WTC11 (cell line): ENCODE measurements at regions not wholly inside any gene's neighbourhood (a gene's known extent, or its start where the extent isn't known, plus 50 kb on each side); places are given as distances from the start of the nearest gene placed in this dataset.

Experiments
- ATAC-seq: fragments of 200-7000 bp; cut with Tn5 transposase; 2 replicates; pipeline ENCODE4 v1.10.0; 2021; ENCODE audit warnings: mild to moderate bottlenecking, moderate library complexity
- CTCF ChIA-PET: fragments of 300-600 bp; sonication (Branson Sonifier 250); formaldehyde crosslinking; loops from one replicate; lab custom pipeline; 2021; ENCODE audit warnings: antibody characterized with exemption; lab: Charles Lee
- POLR2A ChIA-PET: fragments of 350-600 bp; sonication (Branson Sonifier 250); formaldehyde crosslinking; loops from one replicate; lab custom pipeline; 2021; ENCODE audit warnings: antibody characterized with exemption; lab: Charles Lee
- DNase-seq: peaks from one replicate; pipeline ENCODE4 v3.0.0; 2021; ENCODE audit warnings: low spot score
- H3K27ac Mint-ChIP-seq: 2 replicates; pipeline ENCODE4 v1.8.0; 2021; ENCODE audit warnings: mixed read lengths
- H3K27me3 Mint-ChIP-seq: 2 replicates; pipeline ENCODE4 v1.8.0; 2021; ENCODE audit warnings: low read depth, mild to moderate bottlenecking, moderate library complexity, mixed read lengths
- H3K36me3 Mint-ChIP-seq: 2 replicates; pipeline ENCODE4 v1.8.0; 2021; ENCODE audit warnings: mixed read lengths
- H3K4me1 Mint-ChIP-seq: 2 replicates; pipeline ENCODE4 v1.8.0; 2022; ENCODE audit warnings: mixed read lengths
- H3K4me3 Mint-ChIP-seq: 2 replicates; pipeline ENCODE4 v1.8.0; 2021; ENCODE audit warnings: mild to moderate bottlenecking, moderate library complexity, mixed read lengths
- H3K9me3 Mint-ChIP-seq: 2 replicates; pipeline ENCODE4 v1.8.0; 2021; ENCODE audit warnings: mixed read lengths
- ATF6 ChIP-seq: sonication (generic); formaldehyde crosslinking; IDR thresholded peaks from 2 replicates; pipeline ENCODE4 v1.8.1; 2023; ENCODE audit warnings: mild to moderate bottlenecking, missing genetic modification reagents
- CBFB ChIP-seq: sonication (generic); formaldehyde crosslinking; IDR thresholded peaks from 2 replicates; pipeline ENCODE4 v1.8.1; 2022; ENCODE audit warnings: mild to moderate bottlenecking, low read depth, missing genetic modification reagents
- FOXK1 ChIP-seq: sonication (generic); formaldehyde crosslinking; IDR thresholded peaks from 2 replicates; pipeline ENCODE4 v1.8.0; 2022; ENCODE audit warnings: mild to moderate bottlenecking, moderate library complexity, missing genetic modification reagents
- FOXP1 ChIP-seq: sonication (generic); formaldehyde crosslinking; IDR thresholded peaks from 2 replicates; pipeline ENCODE4 v1.8.0; 2022; ENCODE audit warnings: missing genetic modification reagents, mild to moderate bottlenecking, moderate library complexity, borderline replicate concordance
- GRHL2 ChIP-seq: fragments of 250-450 bp; sonication (Bioruptor Pico); IDR thresholded peaks from 2 replicates; pipeline ENCODE4 v1.8.0; 2022; ENCODE audit warnings: mild to moderate bottlenecking, moderate library complexity; ENCODE audit not compliant: insufficient replicate concordance, severe bottlenecking
- HMGXB4 ChIP-seq: sonication (generic); formaldehyde crosslinking; IDR thresholded peaks from 2 replicates; pipeline ENCODE4 v1.8.1; 2023; ENCODE audit warnings: mild to moderate bottlenecking, moderate library complexity, missing genetic modification reagents
- MXD4 ChIP-seq: fragments of 250-450 bp; sonication (Bioruptor Pico); IDR thresholded peaks from 2 replicates; pipeline ENCODE4 v1.8.0; 2021; ENCODE audit warnings: mild to moderate bottlenecking, moderate library complexity, borderline replicate concordance
- NFYB ChIP-seq: sonication (generic); formaldehyde crosslinking; conservative IDR thresholded peaks from 2 replicates; pipeline ENCODE4 v1.8.0; 2022; ENCODE audit warnings: low read depth, missing genetic modification reagents
- NR3C1 ChIP-seq: sonication (generic); formaldehyde crosslinking; conservative IDR thresholded peaks from 2 replicates; pipeline ENCODE4 v1.8.1; 2023; ENCODE audit warnings: low read depth, mild to moderate bottlenecking, missing genetic modification reagents
- PRDM15 ChIP-seq: sonication (generic); formaldehyde crosslinking; IDR thresholded peaks from 2 replicates; pipeline ENCODE4 v1.8.0; 2022; ENCODE audit warnings: missing genetic modification reagents
- ZNF281 ChIP-seq: sonication (generic); formaldehyde crosslinking; IDR thresholded peaks from 2 replicates; pipeline ENCODE4 v1.8.0; 2023; ENCODE audit warnings: mild to moderate bottlenecking, missing genetic modification reagents
- ZNF671 ChIP-seq: fragments of 250-450 bp; sonication (Bioruptor Pico); IDR thresholded peaks from 2 replicates; pipeline ENCODE4 v1.8.0; 2021; ENCODE audit warnings: mild to moderate bottlenecking
- ZSCAN18 ChIP-seq: fragments of 250-450 bp; sonication (Bioruptor Pico); IDR thresholded peaks from 2 replicates; pipeline ENCODE4 v2.1.2; 2022; ENCODE audit warnings: mild to moderate bottlenecking, moderate library complexity
- TF ChIP-seq, protein P1 (sequence below): fragments of 250-450 bp; sonication (Bioruptor Pico); IDR thresholded peaks from 2 replicates; pipeline ENCODE4 v1.8.0; 2021; ENCODE audit warnings: mild to moderate bottlenecking
- TF ChIP-seq, protein P2 (sequence below): fragments of 250-450 bp; sonication (Bioruptor Pico); conservative IDR thresholded peaks from 2 replicates; pipeline ENCODE4 v1.9.0; 2021; ENCODE audit warnings: mild to moderate bottlenecking

DNA sequence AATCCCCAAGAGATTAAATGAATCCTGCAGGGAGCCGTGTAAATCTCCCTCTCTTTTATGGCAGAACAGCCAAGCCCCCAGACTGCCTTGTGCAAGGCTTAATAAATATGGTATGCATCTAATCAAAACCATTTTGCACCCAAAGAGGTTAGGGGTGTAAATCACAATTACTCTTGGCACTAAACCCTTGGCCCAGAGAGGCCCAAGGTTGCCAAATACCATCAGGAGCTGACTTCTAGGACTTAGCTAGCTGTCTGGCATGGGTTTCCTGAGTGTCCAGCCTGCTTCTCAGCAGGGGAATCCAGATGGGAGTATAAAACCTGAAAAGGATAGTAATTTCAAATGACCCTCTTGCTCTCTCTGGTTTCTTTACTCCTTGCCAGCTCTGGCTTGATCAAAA lies 610.4 kb downstream of the MED13L start:
- Mint-ChIP-seq H3K36me3 (no peaks in the 10 kb centered on the region), H3K4me1 (peaks cover 11% of the 10 kb centered on the region), H3K9me3 (peaks cover 9% of the 10 kb centered on the region), H3K4me3 (no peak overlapping the region), H3K27me3 (no peaks in the 10 kb centered on the region), H3K27ac (no peak overlapping the region)
- ChIA-PET POLR2A (interaction anchor here (0.6 kb wide), 1 partner anchor 575 kb away, joined by 6 read pairs; no protein-coding TSS in a partner anchor), CTCF (no interaction called here)
- ATAC-seq (no peak), DNase-seq (no peak)
- TF ChIP-seq PRDM15 (CRISPR knock-in tag) = no peak

- Mint-ChIP-seq H3K36me3 (no peaks in the 10 kb centered on the region), H3K27ac (no peak overlapping the region), H3K9me3 (peaks cover 5% of the 10 kb centered on the region), H3K27me3 (no peaks in the 10 kb centered on the region), H3K4me1 (peaks cover 4% of the 10 kb centered on the region; the same call in 1 of the 2 replicates), H3K4me3 (no peak overlapping the region)
- CTCF ChIA-PET = no interaction called here
- POLR2A ChIA-PET = no interaction called here
- DNase-seq (no peak), ATAC-seq (no peak)
- TF ChIP-seq ATF6 (CRISPR knock-in tag) = no peak
- no peak for TF ChIP-seq HMGXB4
- TF ChIP-seq ZNF671 (CRISPR knock-in tag) = no peak
- TF ChIP-seq NR3C1 (CRISPR knock-in tag) = no peak
- no peak for TF ChIP-seq MXD4 (CRISPR knock-in tag)
- TF ChIP-seq ZNF281 (CRISPR knock-in tag) = no peak
- no peak for TF ChIP-seq NFYB (CRISPR knock-in tag)
- no peak for TF ChIP-seq FOXP1 (CRISPR knock-in tag)
- no peak for TF ChIP-seq GRHL2
- no peak for TF ChIP-seq ZSCAN18 (CRISPR knock-in tag)
- TF ChIP-seq, protein P1, sequence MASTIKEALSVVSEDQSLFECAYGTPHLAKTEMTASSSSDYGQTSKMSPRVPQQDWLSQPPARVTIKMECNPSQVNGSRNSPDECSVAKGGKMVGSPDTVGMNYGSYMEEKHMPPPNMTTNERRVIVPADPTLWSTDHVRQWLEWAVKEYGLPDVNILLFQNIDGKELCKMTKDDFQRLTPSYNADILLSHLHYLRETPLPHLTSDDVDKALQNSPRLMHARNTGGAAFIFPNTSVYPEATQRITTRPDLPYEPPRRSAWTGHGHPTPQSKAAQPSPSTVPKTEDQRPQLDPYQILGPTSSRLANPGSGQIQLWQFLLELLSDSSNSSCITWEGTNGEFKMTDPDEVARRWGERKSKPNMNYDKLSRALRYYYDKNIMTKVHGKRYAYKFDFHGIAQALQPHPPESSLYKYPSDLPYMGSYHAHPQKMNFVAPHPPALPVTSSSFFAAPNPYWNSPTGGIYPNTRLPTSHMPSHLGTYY (CRISPR knock-in tag) = no peak
- TF ChIP-seq FOXK1 (CRISPR knock-in tag) = no peak
- TF ChIP-seq, protein P2, sequence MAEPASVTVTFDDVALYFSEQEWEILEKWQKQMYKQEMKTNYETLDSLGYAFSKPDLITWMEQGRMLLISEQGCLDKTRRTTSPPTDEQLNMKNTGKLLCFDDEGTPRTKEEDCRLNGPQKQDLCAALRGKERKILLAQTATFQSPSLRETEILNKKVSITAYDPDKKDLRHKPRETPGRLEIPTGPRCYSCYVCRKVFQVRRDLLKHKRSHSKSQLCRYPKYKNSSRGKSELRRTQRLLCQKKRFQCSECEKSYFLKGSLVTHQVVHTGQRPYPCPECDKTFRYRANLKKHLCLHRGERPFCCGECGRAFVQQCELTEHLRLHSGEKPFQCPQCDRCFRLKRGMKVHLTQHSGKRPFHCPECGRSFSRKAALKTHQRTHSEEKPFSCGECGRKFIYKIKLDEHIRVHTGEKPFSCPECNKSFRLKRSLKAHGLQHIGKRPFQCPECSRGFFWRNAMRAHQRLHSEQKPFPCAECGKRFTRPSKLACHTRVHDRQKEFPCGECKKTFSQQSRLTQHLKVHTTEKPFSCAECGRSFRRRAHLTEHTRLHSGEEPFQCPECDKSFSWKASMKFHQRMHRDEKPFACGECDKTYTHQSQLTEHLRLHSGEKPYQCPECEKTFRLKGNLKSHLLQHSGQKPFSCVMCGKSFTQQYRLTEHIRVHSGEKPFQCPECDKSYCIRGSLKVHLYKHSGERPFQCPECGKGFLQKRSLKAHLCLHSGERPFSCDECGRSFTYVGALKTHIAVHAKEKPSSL (CRISPR knock-in tag) = no peak
- no peak for TF ChIP-seq CBFB (CRISPR knock-in tag)
These were observed 611.3 kb downstream of the MED13L start for GRCh38 chr12:115666168-115666567.
